H9 (cell line): ENCODE measurements at regions not wholly inside any gene's neighbourhood (a gene's known extent, or its start where the extent isn't known, plus 50 kb on each side); places are given as distances from the start of the nearest gene placed in this dataset.
"Not testable (repeated sequence)": the region's sequence is repeated elsewhere in the genome, so short reads cannot be mapped to it uniquely, and the experiment has no call there.

Experiments used
- DNase-seq: peaks from one replicate; pipeline ENCODE4 v3.0.0-alpha.2; 2017
- H2AFZ ChIP-seq: one replicate; pipeline ENCODE4 v1.6.1; 2013; ENCODE audit warnings: mild to moderate bottlenecking, low read length, control low read depth, moderate library complexity
- H2AK5ac ChIP-seq: 2 replicates; pipeline ENCODE4 v1.6.1; 2013; ENCODE audit warnings: low read length, control low read depth, mixed read lengths; ENCODE audit not compliant: insufficient read length
- H2BK120ac ChIP-seq: one replicate; pipeline ENCODE4 v1.6.1; 2013; ENCODE audit warnings: low read depth, mild to moderate bottlenecking, low read length, control low read depth, inconsistent platforms; ENCODE audit not compliant: poor library complexity, severe bottlenecking
- H2BK12ac ChIP-seq: 2 replicates; pipeline ENCODE4 v1.6.1; 2013; ENCODE audit warnings: low read length, control low read depth, mixed read lengths, low read depth; ENCODE audit not compliant: insufficient read length
- H2BK15ac ChIP-seq: 2 replicates; pipeline ENCODE4 v1.6.1; 2013; ENCODE audit warnings: low read depth, low read length, control low read depth
- H2BK20ac ChIP-seq: one replicate; pipeline ENCODE4 v1.6.1; 2013; ENCODE audit warnings: low read depth, mild to moderate bottlenecking, low read length, control low read depth, inconsistent platforms; ENCODE audit not compliant: poor library complexity, severe bottlenecking
- H2BK5ac ChIP-seq: 2 replicates; pipeline ENCODE4 v1.6.1; 2013; ENCODE audit warnings: low read length, control low read depth, mixed read lengths; ENCODE audit not compliant: insufficient read length
- H3K14ac ChIP-seq: 2 replicates; pipeline ENCODE4 v1.6.1; 2013; ENCODE audit warnings: low read length, control low read depth; ENCODE audit not compliant: insufficient read depth
- H3K18ac ChIP-seq: 2 replicates; pipeline ENCODE4 v1.6.1; 2013; ENCODE audit warnings: low read depth, mild to moderate bottlenecking, mixed read lengths, low read length, control low read depth; ENCODE audit not compliant: insufficient read length
- H3K23ac ChIP-seq: 2 replicates; pipeline ENCODE4 v1.6.1; 2013; ENCODE audit warnings: low read length, control low read depth, mixed read lengths, low read depth; ENCODE audit not compliant: insufficient read length
- H3K23me2 ChIP-seq: 2 replicates; pipeline ENCODE4 v1.6.1; 2013; ENCODE audit warnings: low read depth, mild to moderate bottlenecking, mixed read lengths, low read length, control low read depth; ENCODE audit not compliant: insufficient read length, poor library complexity, severe bottlenecking
- H3K27ac ChIP-seq: 2 replicates; pipeline ENCODE4 v1.5.1; 2013; ENCODE audit warnings: low read length, control low read depth, mixed read lengths, low read depth; ENCODE audit not compliant: insufficient read length
- H3K27me3 ChIP-seq: 2 replicates; pipeline ENCODE4 v1.6.1; 2013; ENCODE audit warnings: low read length, control low read depth, inconsistent platforms; ENCODE audit not compliant: insufficient read depth
- H3K4ac ChIP-seq: 2 replicates; pipeline ENCODE4 v1.6.1; 2013; ENCODE audit warnings: low read depth, mild to moderate bottlenecking, control low read depth, inconsistent platforms, low read length, moderate library complexity
- H3K4me1 ChIP-seq: 2 replicates; pipeline ENCODE4 v1.6.1; 2013; ENCODE audit warnings: low read length, control low read depth, inconsistent platforms; ENCODE audit not compliant: insufficient read depth
- H3K4me2 ChIP-seq: 2 replicates; pipeline ENCODE4 v1.6.1; 2013; ENCODE audit warnings: low read length, control low read depth, mixed read lengths; ENCODE audit not compliant: insufficient read length, insufficient read depth
- H3K56ac ChIP-seq: 2 replicates; pipeline ENCODE4 v1.6.1; 2013; ENCODE audit warnings: low read depth, mild to moderate bottlenecking, mixed read lengths, low read length, control low read depth; ENCODE audit not compliant: insufficient read length
- H3K79me1 ChIP-seq: 2 replicates; pipeline ENCODE4 v1.6.1; 2013; ENCODE audit warnings: low read depth, mild to moderate bottlenecking, moderate library complexity, low read length, control low read depth, inconsistent platforms; ENCODE audit not compliant: insufficient read depth, poor library complexity, severe bottlenecking
- H3K79me2 ChIP-seq: 2 replicates; pipeline ENCODE4 v1.6.1; 2013; ENCODE audit warnings: low read length, control low read depth, inconsistent platforms; ENCODE audit not compliant: insufficient read depth
- H3K9ac ChIP-seq: 2 replicates; pipeline ENCODE4 v1.6.1; 2013; ENCODE audit warnings: low read length, control low read depth, mixed read lengths; ENCODE audit not compliant: insufficient read length; ENCODE audit errors: extremely low read depth
- H3K9me3 ChIP-seq: one replicate; pipeline ENCODE4 v1.6.1; 2013; ENCODE audit warnings: low read depth, low read length, inconsistent platforms; ENCODE audit not compliant: control insufficient read depth
- H3T11ph ChIP-seq: one replicate; pipeline ENCODE4 v1.6.1; 2013; ENCODE audit warnings: mild to moderate bottlenecking, low read length, control low read depth, inconsistent platforms
- H4K20me1 ChIP-seq: one replicate; pipeline ENCODE4 v1.6.1; 2013; ENCODE audit not compliant: control insufficient read depth, insufficient read length, insufficient read depth
- H4K5ac ChIP-seq: 2 replicates; pipeline ENCODE4 v1.6.1; 2013; ENCODE audit warnings: low read depth, mild to moderate bottlenecking, mixed read lengths, low read length, control low read depth; ENCODE audit not compliant: insufficient read length
- H4K8ac ChIP-seq: replicated peaks from 2 replicates; pipeline ENCODE4 v1.6.1; 2013; ENCODE audit warnings: low read length, control low read depth, mixed read lengths, low read depth; ENCODE audit not compliant: insufficient read length
- H4K91ac ChIP-seq: 2 replicates; pipeline ENCODE4 v1.6.1; 2013; ENCODE audit warnings: low read depth, mild to moderate bottlenecking, moderate library complexity, mixed read lengths, low read length, control low read depth; ENCODE audit not compliant: insufficient read length
- H3K27ac Mint-ChIP-seq, 3 experiments: 2 replicates in 2 of 3; 3 replicates in 1 of 3; pipeline ENCODE4 v1.8.0; 2020 to 2021; ENCODE audit warnings: mixed read lengths in 3 of 3, mild to moderate bottlenecking in 1 of 3, moderate library complexity in 1 of 3
- H3K27me3 Mint-ChIP-seq: 2 replicates; pipeline ENCODE4 v1.8.0; 2021; ENCODE audit warnings: low read depth, mild to moderate bottlenecking, moderate library complexity, mixed read lengths
- H3K36me3 Mint-ChIP-seq, 3 experiments: 2 replicates in 2 of 3; 3 replicates in 1 of 3; pipeline ENCODE4 v1.8.0; 2020 to 2021; ENCODE audit warnings: low read depth in 3 of 3, mixed read lengths in 3 of 3; ENCODE audit not compliant: insufficient read depth in 1 of 3
- H3K4me1 Mint-ChIP-seq, 2 experiments: 2 replicates each; pipeline ENCODE4 v1.8.0; 2020; ENCODE audit warnings: mixed read lengths in 2 of 2
- H3K4me3 Mint-ChIP-seq, 2 experiments: 2 replicates in 1 of 2; 3 replicates in 1 of 2; pipeline ENCODE4 v1.8.0; 2020 to 2021; ENCODE audit warnings: mild to moderate bottlenecking in 2 of 2, mixed read lengths in 2 of 2, moderate library complexity in 1 of 2
- H3K9me3 Mint-ChIP-seq, 2 experiments: 2 replicates in 1 of 2; 3 replicates in 1 of 2; pipeline ENCODE4 v1.8.0; 2020; ENCODE audit warnings: mild to moderate bottlenecking in 2 of 2, mixed read lengths in 2 of 2, moderate library complexity in 1 of 2
- WGBS: extraction: QIAGEN DNeasy Blood & Tissue Kit; methylation state at CpG from one replicate; pipeline ENCODE4 v1.1.7; 2013; ENCODE audit warnings: missing lambda C conversion rate, low lambda C conversion rate, mixed read lengths; ENCODE audit not compliant: insufficient read length; ENCODE audit errors: extremely low coverage; 5-methylcytosine and 5-hydroxymethylcytosine counted together
- TF ChIP-seq, protein P1 (sequence below): fragments of 200-600 bp; sonication (generic); conservative IDR thresholded peaks from 3 replicates; pipeline ENCODE4 v1.8.0; 2021; ENCODE audit warnings: antibody characterized with exemption, mild to moderate bottlenecking

DNA sequence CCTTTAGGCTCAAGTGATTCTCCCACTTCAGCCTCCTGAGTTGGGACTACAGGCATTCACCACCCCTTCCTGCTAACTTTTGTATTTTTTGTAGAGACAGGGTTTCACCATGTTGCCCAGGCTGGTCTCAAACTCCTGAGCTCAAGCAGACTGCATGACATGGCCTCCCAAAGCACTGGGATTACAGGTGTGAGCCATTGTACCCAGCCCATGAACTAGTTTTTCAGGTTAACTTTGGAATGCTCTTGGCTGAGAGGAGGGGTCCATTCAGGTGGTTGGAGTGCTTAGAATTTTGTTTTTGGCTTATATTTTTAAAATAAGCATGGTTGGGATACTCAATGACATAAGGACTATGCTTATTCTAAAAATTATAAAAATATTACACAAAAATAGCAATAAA, 355.7 kb upstream of the MAGEB16 start:
- Histone ChIP-seq H4K8ac (no peak overlapping the region), H3K79me2 (no peaks in the 10 kb centered on the region; the same call in 1 of the 2 replicates), H3K4me2 (no peak overlapping the region), H3K79me1 (no peaks in the 10 kb centered on the region), H2BK5ac (no peak overlapping the region), H4K91ac (no peak overlapping the region), H3K56ac (no peak overlapping the region), H2AFZ (no peak overlapping the region), H3T11ph (no peak overlapping the region), H3K4ac (no peak overlapping the region), H2BK15ac (no peak overlapping the region), H2BK20ac (no peak overlapping the region), H3K23ac (no peak overlapping the region), H3K27ac (no peak overlapping the region), H2AK5ac (no peak overlapping the region), H2BK120ac (no peak overlapping the region), H3K23me2 (no peaks in the 10 kb centered on the region), H3K9ac (no peak overlapping the region), H4K20me1 (no peaks in the 10 kb centered on the region), H3K18ac (no peak overlapping the region), H3K4me1 (no peaks in the 10 kb centered on the region; the same call in 1 of the 2 replicates), H3K27me3 (no peaks in the 10 kb centered on the region), H3K14ac (no peak overlapping the region), H4K5ac (no peak overlapping the region), H2BK12ac (no peak overlapping the region), H3K9me3 (peaks cover 11% of the 10 kb centered on the region)
- TF ChIP-seq, protein P1, sequence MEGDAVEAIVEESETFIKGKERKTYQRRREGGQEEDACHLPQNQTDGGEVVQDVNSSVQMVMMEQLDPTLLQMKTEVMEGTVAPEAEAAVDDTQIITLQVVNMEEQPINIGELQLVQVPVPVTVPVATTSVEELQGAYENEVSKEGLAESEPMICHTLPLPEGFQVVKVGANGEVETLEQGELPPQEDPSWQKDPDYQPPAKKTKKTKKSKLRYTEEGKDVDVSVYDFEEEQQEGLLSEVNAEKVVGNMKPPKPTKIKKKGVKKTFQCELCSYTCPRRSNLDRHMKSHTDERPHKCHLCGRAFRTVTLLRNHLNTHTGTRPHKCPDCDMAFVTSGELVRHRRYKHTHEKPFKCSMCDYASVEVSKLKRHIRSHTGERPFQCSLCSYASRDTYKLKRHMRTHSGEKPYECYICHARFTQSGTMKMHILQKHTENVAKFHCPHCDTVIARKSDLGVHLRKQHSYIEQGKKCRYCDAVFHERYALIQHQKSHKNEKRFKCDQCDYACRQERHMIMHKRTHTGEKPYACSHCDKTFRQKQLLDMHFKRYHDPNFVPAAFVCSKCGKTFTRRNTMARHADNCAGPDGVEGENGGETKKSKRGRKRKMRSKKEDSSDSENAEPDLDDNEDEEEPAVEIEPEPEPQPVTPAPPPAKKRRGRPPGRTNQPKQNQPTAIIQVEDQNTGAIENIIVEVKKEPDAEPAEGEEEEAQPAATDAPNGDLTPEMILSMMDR, result no peak
- no peak overlapping the region for H3K4me3 Mint-ChIP-seq
- H3K36me3 Mint-ChIP-seq, result peaks cover 21 to 34% (median 27%) of the 10 kb centered on the region in 3 experiments
- peaks cover 16 to 17% of the 10 kb centered on the region in 2 experiments for H3K4me1 Mint-ChIP-seq
- DNase-seq, result no peak
- H3K9me3 Mint-ChIP-seq, result peaks cover 65 to 78% of the 10 kb centered on the region in 2 experiments
- H3K27me3 Mint-ChIP-seq, result no peaks in the 10 kb centered on the region; the same call in 1 of the 2 replicates
- no peak overlapping the region for H3K27ac Mint-ChIP-seq

DNA sequence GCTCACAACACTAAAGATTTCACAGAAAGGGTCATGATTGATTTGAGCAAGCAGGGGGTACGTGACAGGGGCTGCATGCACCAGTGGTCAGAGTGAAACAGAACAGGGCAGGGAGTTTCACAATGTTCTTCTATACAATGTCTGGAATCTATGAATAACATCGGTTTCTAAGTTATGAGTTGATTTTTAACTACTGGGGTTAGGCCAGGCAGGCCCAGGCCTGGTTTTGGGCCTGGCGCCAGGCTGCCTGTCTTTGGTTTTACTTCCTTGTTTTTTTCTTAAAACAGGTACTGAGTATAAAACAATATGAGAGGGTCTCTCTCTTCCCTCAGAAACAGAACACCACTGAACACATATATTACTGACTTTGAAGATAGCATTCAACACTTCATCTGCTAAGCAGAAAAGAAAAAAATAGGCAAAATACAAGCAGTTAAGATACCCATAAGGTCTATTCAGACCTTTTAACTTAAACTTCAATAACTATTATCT, 355.0 kb upstream of the MAGEB16 start:
- H3K79me1 ChIP-seq, H3K56ac ChIP-seq, H3K79me2 ChIP-seq, H3K27ac Mint-ChIP-seq, H4K5ac ChIP-seq, H3K27me3 Mint-ChIP-seq, H3T11ph ChIP-seq, H3K4me3 Mint-ChIP-seq, H3K27me3 ChIP-seq, H2AFZ ChIP-seq, DNase-seq, H3K9ac ChIP-seq, H2AK5ac ChIP-seq, H4K91ac ChIP-seq, H3K4me1 ChIP-seq, H2BK15ac ChIP-seq, H2BK20ac ChIP-seq, H2BK120ac ChIP-seq, H3K23me2 ChIP-seq, H4K20me1 ChIP-seq, H3K27ac ChIP-seq, H3K18ac ChIP-seq, H2BK5ac ChIP-seq, H4K8ac ChIP-seq, H2BK12ac ChIP-seq, H3K14ac ChIP-seq, H3K23ac ChIP-seq, H3K4ac ChIP-seq, H3K4me2 ChIP-seq: not testable (repeated sequence)
- H3K36me3 Mint-ChIP-seq, result peaks cover 21 to 34% (median 27%) of the 10 kb centered on the region in 3 experiments
- H3K9me3 Mint-ChIP-seq, result peaks cover 67 to 80% of the 10 kb centered on the region in 2 experiments
- no CpG with 5 or more reads among the region's 3 CpGs for WGBS
- H3K9me3 ChIP-seq, result peaks cover 11% of the 10 kb centered on the region
- H3K4me1 Mint-ChIP-seq, result peaks cover 16 to 17% of the 10 kb centered on the region in 2 experiments
